ENCODE measurements at regions not wholly inside any gene's neighbourhood (a gene's known extent, or its start where the extent isn't known, plus 50 kb on each side); places are given as distances from the start of the nearest gene placed in this dataset.
A peak's percentile ranks its signal among the peaks of the same experiment; 100 is the strongest.
"Not testable (repeated sequence)": the region's sequence is repeated elsewhere in the genome, so short reads cannot be mapped to it uniquely, and the experiment has no call there.

DNA sequence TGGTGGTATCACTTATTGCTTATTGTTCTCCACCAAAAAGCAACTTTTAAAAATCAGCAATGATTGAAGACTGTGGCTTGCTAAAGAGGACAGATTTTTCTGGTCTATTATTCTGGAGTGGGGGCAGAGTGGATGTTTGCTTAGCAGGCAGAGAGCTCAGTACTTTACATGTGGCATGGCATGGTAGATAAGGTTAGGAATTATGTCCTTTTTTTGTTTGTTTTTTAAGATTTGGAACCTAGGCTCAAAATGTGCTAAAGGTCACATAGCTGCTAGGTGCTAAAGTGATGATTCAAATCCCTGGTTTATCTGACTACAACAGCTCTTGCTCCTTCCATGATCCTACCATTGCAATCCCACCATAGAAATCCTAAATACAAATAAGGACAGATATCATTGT lies 331.0 kb upstream of the ADAMTS9 start:
- Histone ChIP-seq H3K4me3 (ENCODE audit: low read length) (no peak overlapping the region), H3K4me1 (ENCODE audit: control insufficient read depth, insufficient read depth, low read length) (no peaks in the 10 kb centered on the region), H3K9me3 (ENCODE audit: control insufficient read depth, low read length) (no peaks in the 10 kb centered on the region), H3K9ac (ENCODE audit: low read length) (no peak overlapping the region), H3K27me3 (replicated peaks; ENCODE audit: control insufficient read depth, insufficient read depth, low read length) (no peaks in the 10 kb centered on the region), H3K36me3 (ENCODE audit: control insufficient read depth, insufficient read depth, low read length, severe bottlenecking) (no peaks in the 10 kb centered on the region)
- no peak for DNase-seq (ENCODE audit: low read depth)

DNA sequence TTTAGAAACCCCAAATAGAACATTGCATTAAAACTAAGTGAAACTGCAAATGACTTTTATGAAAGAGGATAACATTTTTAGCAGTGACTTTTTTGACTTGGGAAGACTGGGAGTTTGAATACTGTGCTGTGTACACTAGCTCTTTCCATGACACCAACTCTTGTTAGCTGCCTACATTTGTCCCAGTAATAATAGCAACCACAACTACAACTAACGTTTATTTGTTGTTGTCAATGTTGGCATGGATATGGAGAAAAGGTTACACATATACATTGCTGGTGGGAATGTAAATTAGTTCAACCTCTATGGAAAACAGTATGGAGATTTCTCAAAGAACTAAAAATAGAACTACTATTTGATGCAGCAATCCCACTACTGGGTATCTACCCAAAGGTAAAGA lies 329.6 kb upstream of the ADAMTS9 start:
- H3K9me3 ChIP-seq (ENCODE audit: control insufficient read depth, low read length) = no peaks in the 10 kb centered on the region
- no peaks in the 10 kb centered on the region for H3K4me1 ChIP-seq (ENCODE audit: control insufficient read depth, insufficient read depth, low read length)
- no peaks in the 10 kb centered on the region for H3K36me3 ChIP-seq (ENCODE audit: control insufficient read depth, insufficient read depth, low read length, severe bottlenecking)
- H3K4me3 ChIP-seq (ENCODE audit: low read length) = no peak overlapping the region
- no peak overlapping the region for H3K9ac ChIP-seq (ENCODE audit: low read length)
- no peak for DNase-seq (ENCODE audit: low read depth)
- H3K27me3 ChIP-seq (replicated peaks; ENCODE audit: control insufficient read depth, insufficient read depth, low read length) = no peaks in the 10 kb centered on the region

DNA sequence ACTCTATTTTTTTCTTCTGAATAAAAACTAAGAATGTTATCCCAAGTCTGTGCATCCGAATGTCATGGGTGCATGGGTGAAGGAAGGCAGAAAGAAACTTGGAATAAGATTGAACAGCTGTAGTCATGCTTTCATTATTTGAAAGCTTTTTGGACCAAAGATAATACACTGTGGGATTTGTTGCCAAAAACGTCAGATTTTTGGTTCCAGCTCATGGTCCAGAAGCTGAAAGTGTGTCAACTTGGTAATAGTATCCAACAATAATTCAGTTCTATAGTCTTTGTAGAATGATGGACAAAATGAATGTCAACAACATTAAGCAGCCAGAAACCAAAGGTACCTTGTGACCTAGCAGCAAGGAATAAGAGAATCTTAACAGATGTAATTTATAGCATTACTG lies 327.9 kb upstream of the ADAMTS9 start:
- H3K36me3 ChIP-seq (ENCODE audit: control insufficient read depth, insufficient read depth, low read length, severe bottlenecking) = no peaks in the 10 kb centered on the region
- no peaks in the 10 kb centered on the region for H3K9me3 ChIP-seq (ENCODE audit: control insufficient read depth, low read length)
- H3K4me3 ChIP-seq (ENCODE audit: low read length) = no peak overlapping the region
- H3K4me1 ChIP-seq (ENCODE audit: control insufficient read depth, insufficient read depth, low read length) = no peaks in the 10 kb centered on the region
- no peak overlapping the region for H3K9ac ChIP-seq (ENCODE audit: low read length)
- DNase-seq (ENCODE audit: low read depth) = no peak
- H3K27me3 ChIP-seq (replicated peaks; ENCODE audit: control insufficient read depth, insufficient read depth, low read length) = no peaks in the 10 kb centered on the region

DNA sequence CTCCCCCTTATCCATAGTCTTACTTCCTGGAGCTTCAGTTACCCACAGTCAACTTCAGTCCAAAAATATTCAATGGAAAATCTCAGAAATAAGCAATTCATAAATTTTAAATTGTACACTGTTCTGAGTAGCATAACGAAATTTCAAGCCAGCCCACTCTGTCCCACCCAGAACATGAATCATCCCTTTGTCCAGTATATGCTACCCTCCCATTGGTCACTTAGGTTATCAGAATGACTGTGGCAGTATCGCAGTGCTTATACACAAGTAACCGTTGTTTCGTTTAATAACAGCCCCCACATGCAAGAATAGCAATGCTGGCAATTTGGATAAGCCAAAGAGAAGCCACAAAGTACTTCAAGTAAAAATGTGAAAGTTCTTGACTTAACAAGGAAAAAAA lies 325.3 kb upstream of the ADAMTS9 start:
- no peaks in the 10 kb centered on the region for H3K4me1 ChIP-seq (ENCODE audit: control insufficient read depth, insufficient read depth, low read length)
- DNase-seq (ENCODE audit: low read depth) = no peak
- no peaks in the 10 kb centered on the region for H3K9me3 ChIP-seq (ENCODE audit: control insufficient read depth, low read length)
- no peak overlapping the region for H3K4me3 ChIP-seq (ENCODE audit: low read length)
- H3K27me3 ChIP-seq (replicated peaks; ENCODE audit: control insufficient read depth, insufficient read depth, low read length) = no peaks in the 10 kb centered on the region
- no peak overlapping the region for H3K9ac ChIP-seq (ENCODE audit: low read length)
- H3K36me3 ChIP-seq (ENCODE audit: control insufficient read depth, insufficient read depth, low read length, severe bottlenecking) = no peaks in the 10 kb centered on the region

DNA sequence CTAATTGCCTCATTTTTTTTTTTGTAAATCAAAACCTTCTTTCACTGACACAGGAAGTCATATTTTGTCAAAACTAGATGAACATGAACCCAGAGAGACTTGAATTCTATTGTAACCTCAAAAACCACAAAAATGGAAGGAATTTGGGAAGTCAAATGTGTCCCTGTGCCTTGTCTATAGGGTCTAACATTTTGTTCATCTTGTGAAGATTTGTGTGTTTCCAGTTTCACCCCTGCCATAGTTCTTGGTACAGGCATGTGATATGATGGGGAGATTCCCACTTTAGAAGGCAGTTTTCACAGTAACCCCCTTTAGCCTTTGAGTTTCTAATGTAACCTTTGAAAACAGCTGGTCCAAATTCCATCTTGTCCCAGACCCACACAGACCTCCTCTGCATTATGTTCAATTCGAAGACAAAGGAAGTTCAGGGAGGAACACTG lies 318.5 kb upstream of the ADAMTS9 start:
- H3K36me3 ChIP-seq (ENCODE audit: control insufficient read depth, insufficient read depth, low read length, severe bottlenecking) = no peaks in the 10 kb centered on the region
- no peaks in the 10 kb centered on the region for H3K27me3 ChIP-seq (replicated peaks; ENCODE audit: control insufficient read depth, insufficient read depth, low read length)
- no peaks in the 10 kb centered on the region for H3K9me3 ChIP-seq (ENCODE audit: control insufficient read depth, low read length)
- DNase-seq (ENCODE audit: low read depth) = peak; percentile 67
- no peak overlapping the region for H3K9ac ChIP-seq (ENCODE audit: low read length)
- peak overlapping the region; percentile 24 for H3K4me3 ChIP-seq (ENCODE audit: low read length)
- peaks cover 15% of the 10 kb centered on the region for H3K4me1 ChIP-seq (ENCODE audit: control insufficient read depth, insufficient read depth, low read length)

DNA sequence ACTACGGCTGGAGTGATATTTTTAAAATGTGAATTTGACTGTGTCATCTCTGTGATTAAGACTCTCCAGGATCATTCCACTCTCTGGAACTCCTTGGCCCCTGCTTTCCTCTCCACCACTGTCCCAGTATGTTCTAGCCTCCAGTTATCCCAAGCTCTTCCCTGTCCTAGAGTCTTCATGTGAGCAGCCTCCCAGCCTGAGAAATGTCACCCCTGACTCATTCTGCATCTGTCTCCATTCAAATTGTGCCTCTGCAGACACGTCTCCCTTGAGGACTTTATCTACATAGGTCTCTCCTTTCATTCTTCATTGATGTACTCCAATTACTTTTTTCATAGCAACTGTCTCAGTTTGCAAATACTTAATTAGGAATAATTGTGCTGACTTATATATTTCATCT lies 317.7 kb upstream of the ADAMTS9 start:
- Histone ChIP-seq H3K9ac (ENCODE audit: low read length) (no peak overlapping the region), H3K36me3 (ENCODE audit: control insufficient read depth, insufficient read depth, low read length, severe bottlenecking) (no peaks in the 10 kb centered on the region), H3K27me3 (replicated peaks; ENCODE audit: control insufficient read depth, insufficient read depth, low read length) (no peaks in the 10 kb centered on the region), H3K4me3 (ENCODE audit: low read length) (no peak overlapping the region), H3K4me1 (ENCODE audit: control insufficient read depth, insufficient read depth, low read length) (peaks cover 15% of the 10 kb centered on the region), H3K9me3 (ENCODE audit: control insufficient read depth, low read length) (no peaks in the 10 kb centered on the region)
- DNase-seq (ENCODE audit: low read depth) = peak; percentile 18

DNA sequence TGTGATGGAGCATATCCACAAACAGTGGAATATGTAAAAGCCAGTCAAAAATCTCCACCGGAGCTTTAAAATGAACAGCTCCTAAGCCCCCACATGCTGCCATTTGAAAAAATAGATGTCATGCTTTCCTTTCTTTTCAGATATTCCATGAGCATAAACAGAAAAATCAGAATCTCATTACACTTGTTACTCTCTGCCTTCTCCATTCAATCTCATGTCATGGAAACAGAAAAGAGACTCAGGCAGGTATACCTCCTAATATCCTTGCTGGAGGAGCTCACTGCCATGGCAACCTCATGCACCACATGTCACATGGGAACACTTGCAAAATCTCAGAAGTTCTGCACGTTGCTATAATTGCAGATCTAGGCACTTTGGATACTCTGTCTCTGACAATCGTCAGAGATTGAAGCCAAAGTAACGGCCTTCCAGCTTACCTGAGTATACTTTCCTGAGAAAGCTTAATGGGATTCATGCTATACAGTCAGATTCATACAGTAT lies 317.0 kb upstream of the ADAMTS9 start:
- DNase-seq (ENCODE audit: low read depth) = no peak
- no peaks in the 10 kb centered on the region for H3K27me3 ChIP-seq (replicated peaks; ENCODE audit: control insufficient read depth, insufficient read depth, low read length)
- peaks cover 15% of the 10 kb centered on the region for H3K4me1 ChIP-seq (ENCODE audit: control insufficient read depth, insufficient read depth, low read length)
- no peaks in the 10 kb centered on the region for H3K36me3 ChIP-seq (ENCODE audit: control insufficient read depth, insufficient read depth, low read length, severe bottlenecking)
- no peak overlapping the region for H3K4me3 ChIP-seq (ENCODE audit: low read length)
- no peaks in the 10 kb centered on the region for H3K9me3 ChIP-seq (ENCODE audit: control insufficient read depth, low read length)
- no peak overlapping the region for H3K9ac ChIP-seq (ENCODE audit: low read length)

DNA sequence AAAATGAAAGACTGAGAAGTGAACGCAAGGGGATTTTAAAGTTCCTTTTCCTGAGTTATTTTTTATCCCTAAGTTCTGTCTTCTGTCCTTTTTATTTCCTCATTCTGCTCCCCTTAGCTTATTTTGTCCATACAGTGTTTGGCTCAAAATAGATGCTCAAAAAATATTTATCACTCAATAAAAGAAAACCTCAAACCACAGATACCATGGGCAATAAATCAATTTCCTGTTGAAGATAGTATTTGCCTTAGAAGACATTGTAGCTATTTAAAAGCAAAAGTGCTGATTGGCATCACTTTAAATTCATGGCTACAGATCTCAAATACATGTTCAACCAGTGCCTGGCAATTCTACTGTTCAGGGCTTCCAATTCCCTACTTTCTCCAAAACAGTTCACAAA lies 316.5 kb upstream of the ADAMTS9 start:
- no peak overlapping the region for H3K4me3 ChIP-seq (ENCODE audit: low read length)
- H3K9me3 ChIP-seq (ENCODE audit: control insufficient read depth, low read length) = no peaks in the 10 kb centered on the region
- H3K27me3 ChIP-seq (replicated peaks; ENCODE audit: control insufficient read depth, insufficient read depth, low read length) = no peaks in the 10 kb centered on the region
- H3K9ac ChIP-seq (ENCODE audit: low read length) = no peak overlapping the region
- DNase-seq (ENCODE audit: low read depth) = no peak
- H3K4me1 ChIP-seq (ENCODE audit: control insufficient read depth, insufficient read depth, low read length) = peaks cover 15% of the 10 kb centered on the region
- H3K36me3 ChIP-seq (ENCODE audit: control insufficient read depth, insufficient read depth, low read length, severe bottlenecking) = no peaks in the 10 kb centered on the region

DNA sequence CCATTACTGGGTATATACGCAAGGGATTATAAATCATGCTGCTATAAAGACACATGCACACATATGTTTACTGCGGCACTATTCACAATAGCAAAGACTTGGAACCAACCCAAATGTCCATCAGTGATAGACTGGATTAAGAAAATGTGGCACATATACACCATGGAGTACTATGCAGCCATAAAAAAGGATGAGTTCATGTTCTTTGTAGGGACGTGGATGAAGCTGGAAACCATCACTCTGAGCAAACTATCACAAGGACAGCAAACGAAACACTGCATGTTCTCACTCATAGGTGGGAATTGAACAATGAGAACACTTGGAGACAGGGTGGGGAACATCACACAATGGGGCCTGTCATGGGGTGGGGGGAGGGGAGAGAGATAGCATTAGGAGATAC lies 313.3 kb upstream of the ADAMTS9 start:
- not testable (repeated sequence) for H3K27me3 ChIP-seq (replicated peaks; ENCODE audit: control insufficient read depth, insufficient read depth, low read length); H3K9me3 ChIP-seq (ENCODE audit: control insufficient read depth, low read length); H3K4me3 ChIP-seq (ENCODE audit: low read length); H3K9ac ChIP-seq (ENCODE audit: low read length); H3K36me3 ChIP-seq (ENCODE audit: control insufficient read depth, insufficient read depth, low read length, severe bottlenecking); DNase-seq (ENCODE audit: low read depth)
- peaks cover 23% of the 10 kb centered on the region for H3K4me1 ChIP-seq (ENCODE audit: control insufficient read depth, insufficient read depth, low read length)

DNA sequence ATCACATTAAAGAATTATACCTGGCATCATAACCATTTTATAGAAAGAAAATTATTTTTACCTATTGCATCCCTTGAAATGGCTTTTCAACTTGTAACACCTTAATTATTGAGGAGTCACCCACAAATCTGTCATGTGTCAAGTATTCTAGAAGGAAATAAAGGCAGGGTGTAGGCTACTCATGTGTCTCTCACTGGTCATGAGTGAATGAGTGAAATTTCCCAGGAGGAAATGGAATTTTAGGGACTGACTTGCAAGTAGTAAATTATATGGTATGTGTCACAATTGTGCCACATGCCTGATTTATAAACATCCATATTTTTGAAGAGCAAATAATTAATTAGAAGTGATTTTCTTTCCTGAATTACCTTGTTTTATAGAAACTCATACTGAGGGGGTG lies 310.5 kb upstream of the ADAMTS9 start:
- Histone ChIP-seq H3K4me1 (ENCODE audit: control insufficient read depth, insufficient read depth, low read length) (peaks cover 17% of the 10 kb centered on the region), H3K4me3 (ENCODE audit: low read length) (no peak overlapping the region), H3K36me3 (ENCODE audit: control insufficient read depth, insufficient read depth, low read length, severe bottlenecking) (no peaks in the 10 kb centered on the region), H3K9me3 (ENCODE audit: control insufficient read depth, low read length) (no peaks in the 10 kb centered on the region), H3K9ac (ENCODE audit: low read length) (no peak overlapping the region), H3K27me3 (replicated peaks; ENCODE audit: control insufficient read depth, insufficient read depth, low read length) (no peaks in the 10 kb centered on the region)
- no peak for DNase-seq (ENCODE audit: low read depth)

DNA sequence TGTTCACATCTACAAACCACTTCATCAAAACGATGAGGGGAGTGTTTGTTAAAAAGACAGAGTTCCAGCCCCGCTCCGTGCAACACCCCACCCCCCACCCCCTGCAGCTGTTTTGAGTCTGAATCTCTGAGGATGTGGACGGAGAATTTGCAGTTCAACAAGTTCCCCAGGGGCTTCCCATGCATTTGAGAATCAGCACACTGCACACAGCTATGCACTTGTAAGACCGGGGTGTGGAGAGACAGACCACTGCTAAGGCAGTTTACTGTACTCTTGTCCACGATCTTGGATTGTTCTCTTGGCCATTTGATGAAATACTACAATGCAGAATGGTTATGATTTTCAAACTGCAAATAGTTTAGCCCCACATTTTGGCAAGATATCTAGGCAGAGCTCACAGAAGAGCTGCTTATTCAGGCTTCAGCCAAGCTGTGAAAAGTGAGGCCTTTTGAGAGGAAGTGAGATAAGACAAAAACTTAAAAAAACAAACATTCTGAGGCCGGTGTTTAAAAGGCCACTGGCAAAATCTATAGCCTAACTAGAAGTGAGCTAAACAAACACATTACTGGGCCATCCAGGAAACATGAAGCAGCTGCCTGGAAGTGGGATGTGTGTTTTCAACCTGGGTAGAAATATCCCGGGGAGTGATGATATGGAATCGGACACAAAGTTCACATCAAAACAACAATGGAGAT lies 308.2 kb upstream of the ADAMTS9 start:
- peak; percentile 22 for DNase-seq (ENCODE audit: low read depth)
- H3K4me1 ChIP-seq (ENCODE audit: control insufficient read depth, insufficient read depth, low read length) = peaks cover 17% of the 10 kb centered on the region

DNA sequence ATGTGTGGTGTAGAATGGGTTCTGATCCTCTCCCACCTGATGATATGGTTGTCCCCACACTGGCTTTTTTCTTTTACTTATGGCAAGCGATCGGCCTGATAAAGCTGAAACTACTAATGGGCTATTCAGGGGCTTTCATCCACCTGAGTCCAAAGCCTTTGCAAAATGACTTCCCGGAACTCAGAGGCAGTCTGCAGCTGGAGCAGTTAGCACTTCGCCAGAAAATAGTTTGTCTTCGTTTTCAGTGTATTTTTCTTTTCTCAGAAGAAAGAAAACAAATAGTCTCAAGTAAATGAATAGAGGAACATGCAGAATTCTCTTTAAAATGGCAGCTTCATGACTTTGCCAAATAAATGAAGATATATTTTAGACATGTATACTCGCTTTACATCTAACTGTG lies 306.0 kb upstream of the ADAMTS9 start:
- Histone ChIP-seq H3K4me1 (ENCODE audit: control insufficient read depth, insufficient read depth, low read length) (peaks cover 17% of the 10 kb centered on the region), H3K36me3 (ENCODE audit: control insufficient read depth, insufficient read depth, low read length, severe bottlenecking) (no peaks in the 10 kb centered on the region), H3K27me3 (replicated peaks; ENCODE audit: control insufficient read depth, insufficient read depth, low read length) (no peaks in the 10 kb centered on the region), H3K4me3 (ENCODE audit: low read length) (no peak overlapping the region), H3K9ac (ENCODE audit: low read length) (no peak overlapping the region), H3K9me3 (ENCODE audit: control insufficient read depth, low read length) (no peaks in the 10 kb centered on the region)
- DNase-seq (ENCODE audit: low read depth) = no peak

More for the DNA sequence above, 308.2 kb upstream of the ADAMTS9 start:
- no peaks in the 10 kb centered on the region for H3K36me3 ChIP-seq (ENCODE audit: control insufficient read depth, insufficient read depth, low read length, severe bottlenecking)
- H3K27me3 ChIP-seq (replicated peaks; ENCODE audit: control insufficient read depth, insufficient read depth, low read length) = no peaks in the 10 kb centered on the region
- H3K4me3 ChIP-seq (ENCODE audit: low read length) = no peak overlapping the region
- H3K9ac ChIP-seq (ENCODE audit: low read length) = no peak overlapping the region
- H3K9me3 ChIP-seq (ENCODE audit: control insufficient read depth, low read length) = no peaks in the 10 kb centered on the region
